B cell (primary cell): ENCODE measurements at regions not wholly inside any gene's neighbourhood (a gene's known extent, or its start where the extent isn't known, plus 50 kb on each side); places are given as distances from the start of the nearest gene placed in this dataset.

Experiments
- ATAC-seq: fragments of 200-7000 bp; cut with Tn5 transposase; one replicate; pipeline ENCODE4 v1.10.0; 2021; ENCODE audit warnings: low read depth, mild to moderate bottlenecking, moderate number of reproducible peaks, moderate library complexity
- CTCF ChIA-PET: fragments of 350-600 bp; sonication (Branson Sonifier 250); formaldehyde crosslinking; loops from one replicate; lab custom pipeline; 2021; ENCODE audit warnings: antibody characterized with exemption, inconsistent platforms; lab: Charles Lee
- POLR2A ChIA-PET: fragments of 350-600 bp; sonication (Branson Sonifier 250); formaldehyde crosslinking; loops from one replicate; lab custom pipeline; 2021; ENCODE audit warnings: antibody characterized with exemption; lab: Charles Lee
- DNase-seq: peaks from one replicate; pipeline ENCODE4 v3.0.0; 2013
- H2AFZ ChIP-seq: 2 replicates; pipeline ENCODE4 v1.6.1; 2012; ENCODE audit warnings: mild to moderate bottlenecking, low read depth, low read length; ENCODE audit not compliant: insufficient read depth, poor library complexity, severe bottlenecking
- H3K27ac ChIP-seq, 2 donors: 1 replicate in 1 of 2; 2 replicates in 1 of 2; pipeline ENCODE4 v1.5.1; 2012 to 2013; ENCODE audit warnings: low read length in 2 of 2, mild to moderate bottlenecking in 2 of 2, moderate library complexity in 1 of 2
- H3K27me3 ChIP-seq, 4 experiments: fragments of 200-600 bp in 1 of 4; sonication (generic) in 1 of 4; replicated peaks in 1 of 4; 1 replicate in 2 of 4; 2 replicates in 2 of 4; pipeline versions ENCODE4 v1.6.1 to v1.7.0; 2013 to 2016; ENCODE audit warnings: low read length in 3 of 4, mild to moderate bottlenecking in 2 of 4, mixed read lengths in 1 of 4, moderate library complexity in 1 of 4; ENCODE audit not compliant: insufficient read depth in 4 of 4, control insufficient read depth in 3 of 4; ENCODE audit errors: control extremely low read depth in 1 of 4
- H3K36me3 ChIP-seq, 2 experiments: replicated peaks in 1 of 2; 1 replicate in 1 of 2; 2 replicates in 1 of 2; pipeline versions ENCODE4 v1.6.1 to v1.7.1; 2013; ENCODE audit warnings: low read length in 1 of 2; ENCODE audit not compliant: insufficient read depth in 2 of 2, control insufficient read depth in 1 of 2; ENCODE audit errors: control extremely low read depth in 1 of 2, extremely low read depth in 1 of 2
- H3K4me1 ChIP-seq, 2 donors: fragments of 200-600 bp in 1 of 2; sonication (generic) in 1 of 2; 1 replicate in 1 of 2; 2 replicates in 1 of 2; pipeline versions ENCODE4 v1.5.1 to v1.6.1; 2013 to 2017; ENCODE audit warnings: low read length in 2 of 2; ENCODE audit not compliant: control insufficient read depth in 2 of 2, insufficient read depth in 2 of 2
- H3K4me2 ChIP-seq: replicated peaks from 2 replicates; pipeline ENCODE3; 2012; ENCODE audit warnings: mild to moderate bottlenecking, low read depth, low read length; ENCODE audit not compliant: poor library complexity, severe bottlenecking
- H3K4me3 ChIP-seq, 5 experiments: fragments of 200-600 bp in 1 of 5; sonication (generic) in 1 of 5; 1 replicate in 3 of 5; 2 replicates in 2 of 5; pipeline versions ENCODE4 v1.5.1 to v1.7.0; 2011 to 2016; ENCODE audit warnings: low read length in 4 of 5, mild to moderate bottlenecking in 4 of 5, low read depth in 2 of 5, control low read depth in 1 of 5, moderate library complexity in 1 of 5; ENCODE audit not compliant: insufficient read depth in 1 of 5; ENCODE audit errors: control extremely low read depth in 1 of 5, extremely low read depth in 1 of 5
- H3K79me2 ChIP-seq: fragments of 200-600 bp; sonication (generic); one replicate; pipeline ENCODE4 v1.6.0; 2016; ENCODE audit warnings: low read length; ENCODE audit not compliant: control insufficient read depth, insufficient read depth
- H3K9ac ChIP-seq: fragments of 200-600 bp; sonication (generic); 2 replicates; pipeline ENCODE4 v1.6.1; 2017; ENCODE audit warnings: mild to moderate bottlenecking, low read length, moderate library complexity
- H3K9me3 ChIP-seq, 3 donors: one replicate each; pipeline versions ENCODE4 v1.6.1 to v1.7.1; 2013; ENCODE audit warnings: low read length in 2 of 3; ENCODE audit not compliant: control insufficient read depth in 2 of 3, insufficient read depth in 1 of 3; ENCODE audit errors: control extremely low read depth in 1 of 3
- H4K20me1 ChIP-seq: 2 replicates; pipeline ENCODE4 v1.6.0; 2012; ENCODE audit warnings: mild to moderate bottlenecking, low read length; ENCODE audit not compliant: insufficient read depth, control insufficient read depth, poor library complexity, severe bottlenecking
- H3K27ac Mint-ChIP-seq: one replicate; pipeline ENCODE4 v1.8.0; 2021; ENCODE audit warnings: mixed read lengths
- H3K27me3 Mint-ChIP-seq: one replicate; pipeline ENCODE4 v1.8.0; 2021; ENCODE audit warnings: mixed read lengths
- H3K4me1 Mint-ChIP-seq: one replicate; pipeline ENCODE4 v1.8.0; 2021; ENCODE audit warnings: mixed read lengths
- H3K4me3 Mint-ChIP-seq: one replicate; pipeline ENCODE4 v1.8.0; 2021; ENCODE audit warnings: mixed read lengths
- H3K9me3 Mint-ChIP-seq: one replicate; pipeline ENCODE4 v1.8.0; 2022; ENCODE audit warnings: mixed read lengths; ENCODE audit not compliant: insufficient read depth
- EZH2 ChIP-seq: IDR thresholded peaks from 2 replicates; pipeline ENCODE4 v1.6.1; 2012; ENCODE audit warnings: borderline replicate concordance, low read depth, mild to moderate bottlenecking, moderate library complexity, low read length; ENCODE audit not compliant: insufficient read depth, poor library complexity, severe bottlenecking
- WGBS: methylation state at CpG from one replicate; pipeline ENCODE4 v1.1.5; 2013; ENCODE audit warnings: missing lambda C conversion rate; ENCODE audit not compliant: insufficient coverage; 5-methylcytosine and 5-hydroxymethylcytosine counted together
- intact Hi-C: fragments of 100-400 bp; cut with micrococcal nuclease; formaldehyde crosslinking; loops from one replicate; pipeline ENCODE4 v1.10.0; 2022
- TF ChIP-seq, protein P1 (sequence below): fragments of 200-600 bp; IDR thresholded peaks from one replicate; pipeline ENCODE4 v1.8.0; 2022; ENCODE audit warnings: antibody characterized with exemption, mild to moderate bottlenecking

GRCh38 chr18:73940721-73941120, 206.9 kb downstream of the FBXO15 start:
- Histone ChIP-seq H3K27ac (no peak overlapping the region), H3K9ac (no peak overlapping the region), H3K36me3 (no peaks in the 10 kb centered on the region), H2AFZ (no peak overlapping the region), H3K4me1 (no peaks in the 10 kb centered on the region), H3K4me2 (no peak overlapping the region), H3K4me3 (no peak overlapping the region), H3K79me2 (no peaks in the 10 kb centered on the region), H3K9me3 (no peaks in the 10 kb centered on the region), H4K20me1 (no peaks in the 10 kb centered on the region), H3K27me3 (peaks cover 0 to 3% (median 0%) of the 10 kb centered on the region in 4 experiments)
- WGBS = 79% methylated on average over 8 of the region's 8 CpGs
- H3K4me3 Mint-ChIP-seq = no peak overlapping the region
- H3K4me1 Mint-ChIP-seq = no peaks in the 10 kb centered on the region
- POLR2A ChIA-PET = no interaction called here
- DNase-seq (no peak), ATAC-seq (no peak)
- no peak for TF ChIP-seq EZH2
- TF ChIP-seq, protein P1, sequence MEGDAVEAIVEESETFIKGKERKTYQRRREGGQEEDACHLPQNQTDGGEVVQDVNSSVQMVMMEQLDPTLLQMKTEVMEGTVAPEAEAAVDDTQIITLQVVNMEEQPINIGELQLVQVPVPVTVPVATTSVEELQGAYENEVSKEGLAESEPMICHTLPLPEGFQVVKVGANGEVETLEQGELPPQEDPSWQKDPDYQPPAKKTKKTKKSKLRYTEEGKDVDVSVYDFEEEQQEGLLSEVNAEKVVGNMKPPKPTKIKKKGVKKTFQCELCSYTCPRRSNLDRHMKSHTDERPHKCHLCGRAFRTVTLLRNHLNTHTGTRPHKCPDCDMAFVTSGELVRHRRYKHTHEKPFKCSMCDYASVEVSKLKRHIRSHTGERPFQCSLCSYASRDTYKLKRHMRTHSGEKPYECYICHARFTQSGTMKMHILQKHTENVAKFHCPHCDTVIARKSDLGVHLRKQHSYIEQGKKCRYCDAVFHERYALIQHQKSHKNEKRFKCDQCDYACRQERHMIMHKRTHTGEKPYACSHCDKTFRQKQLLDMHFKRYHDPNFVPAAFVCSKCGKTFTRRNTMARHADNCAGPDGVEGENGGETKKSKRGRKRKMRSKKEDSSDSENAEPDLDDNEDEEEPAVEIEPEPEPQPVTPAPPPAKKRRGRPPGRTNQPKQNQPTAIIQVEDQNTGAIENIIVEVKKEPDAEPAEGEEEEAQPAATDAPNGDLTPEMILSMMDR = no peak
- intact Hi-C loops = no loop called here
- H3K9me3 Mint-ChIP-seq = no peaks in the 10 kb centered on the region
- peaks cover 12% of the 10 kb centered on the region for H3K27me3 Mint-ChIP-seq
- CTCF ChIA-PET = no interaction called here
- no peak overlapping the region for H3K27ac Mint-ChIP-seq

- DNase-seq (no peak), ATAC-seq (no peak)
- H4K20me1 ChIP-seq = no peaks in the 10 kb centered on the region
- H3K4me1 Mint-ChIP-seq = no peaks in the 10 kb centered on the region
- H3K9ac ChIP-seq = no peak overlapping the region
- CTCF ChIA-PET = no interaction called here
- no peaks in the 10 kb centered on the region for H3K36me3 ChIP-seq
- no peak overlapping the region for H3K27ac ChIP-seq
- H3K27me3 ChIP-seq = peaks cover 0 to 3% (median 0%) of the 10 kb centered on the region in 4 experiments
- no peak overlapping the region for H2AFZ ChIP-seq
- POLR2A ChIA-PET = no interaction called here
- intact Hi-C loops = no loop called here
- no peak overlapping the region for H3K27ac Mint-ChIP-seq
- WGBS = 86% methylated on average over 4 of the region's 5 CpGs
- H3K4me3 Mint-ChIP-seq = no peak overlapping the region
- H3K4me3 ChIP-seq = no peak overlapping the region
- H3K9me3 ChIP-seq = no peaks in the 10 kb centered on the region
- H3K9me3 Mint-ChIP-seq = no peaks in the 10 kb centered on the region
- H3K4me1 ChIP-seq = no peaks in the 10 kb centered on the region
- H3K79me2 ChIP-seq = no peaks in the 10 kb centered on the region
- TF ChIP-seq, protein P1 = no peak
- TF ChIP-seq EZH2 = no peak
- H3K27me3 Mint-ChIP-seq = peaks cover 12% of the 10 kb centered on the region
- H3K4me2 ChIP-seq = no peak overlapping the region
Observed at GRCh38 chr18:73939391-73939790, 208.2 kb downstream of the FBXO15 start.
